Coronary artery (tissue), 2 donors: ENCODE measurements at regions not wholly inside any gene's neighbourhood (a gene's known extent, or its start where the extent isn't known, plus 50 kb on each side); places are given as distances from the start of the nearest gene placed in this dataset.
"Not testable (repeated sequence)": the region's sequence is repeated elsewhere in the genome, so short reads cannot be mapped to it uniquely, and the experiment has no call there.

ENCODE experiments used
- DNase-seq: peaks from one replicate; pipeline ENCODE4 v3.0.0-alpha.2; 2017; ENCODE audit warnings: low spot score
- H3K27ac ChIP-seq, 2 donors: fragments of 200-600 bp; sonication (generic); one replicate each; pipeline ENCODE4 v1.5.1; 2016 to 2019
- H3K4me3 ChIP-seq: fragments of 200-600 bp; sonication (generic); 2 replicates; pipeline ENCODE4 v1.5.1; 2016; ENCODE audit warnings: mild to moderate bottlenecking, moderate library complexity

- not testable (repeated sequence) for H3K27ac ChIP-seq, H3K4me3 ChIP-seq, DNase-seq
Measured at GRCh38 chr1:144045751-144046546, 74.2 kb upstream of the FAM72C start.

GRCh38 chr1:144042251-144042650 is 70.5 kb upstream of the FAM72C start:
- DNase-seq, H3K4me3 ChIP-seq, H3K27ac ChIP-seq: not testable (repeated sequence)

GRCh38 chr1:144040293-144040692 is 68.5 kb upstream of the FAM72C start:
- not testable (repeated sequence) for DNase-seq

GRCh38 chr1:144034045-144034444 is 62.3 kb upstream of the FAM72C start:
- H3K27ac ChIP-seq, DNase-seq, H3K4me3 ChIP-seq: not testable (repeated sequence)

More at GRCh38 chr1:144040293-144040692, 68.5 kb upstream of the FAM72C start:
- H3K27ac ChIP-seq, H3K4me3 ChIP-seq: not testable (repeated sequence)

- H3K4me3 ChIP-seq, H3K27ac ChIP-seq, DNase-seq: not testable (repeated sequence)
Measured at GRCh38 chr1:144031550-144031949, 59.8 kb upstream of the FAM72C start.

- H3K4me3 ChIP-seq, H3K27ac ChIP-seq, DNase-seq: not testable (repeated sequence)
Measured at GRCh38 chr1:144026022-144026421, 54.2 kb upstream of the FAM72C start.

GRCh38 chr1:144021690-144022384 is 50.1 kb upstream of the FAM72C start:
- DNase-seq, H3K4me3 ChIP-seq, H3K27ac ChIP-seq: not testable (repeated sequence)
